ENCODE measurements at regions not wholly inside any gene's neighbourhood (a gene's known extent, or its start where the extent isn't known, plus 50 kb on each side); places are given as distances from the start of the nearest gene placed in this dataset.

GRCh38 chr5:133794771-133795415, 173.5 kb downstream of the C5orf15 start:
- H3K27me3 ChIP-seq, result no peaks in the 10 kb centered on the region
- TF ChIP-seq POLR2A (IDR thresholded peaks at IDR 0.05) (no peak), CTCF (IDR thresholded peaks at IDR 0.05) (no peak)
- intact Hi-C loops (cut with DNase I), result no loop called here
- no peaks in the 10 kb centered on the region for H3K9me3 ChIP-seq
- H3K4me1 ChIP-seq, result no peaks in the 10 kb centered on the region
- no peak overlapping the region for H3K27ac ChIP-seq
- DNase-seq, result no peak
- no peaks in the 10 kb centered on the region for H3K36me3 ChIP-seq
- 74 to 75% methylated on average over 8 of the region's 8 CpGs for WGBS, 2 donors
- no peak overlapping the region for H3K4me3 ChIP-seq (replicated peaks in 1 of 3)

DNA sequence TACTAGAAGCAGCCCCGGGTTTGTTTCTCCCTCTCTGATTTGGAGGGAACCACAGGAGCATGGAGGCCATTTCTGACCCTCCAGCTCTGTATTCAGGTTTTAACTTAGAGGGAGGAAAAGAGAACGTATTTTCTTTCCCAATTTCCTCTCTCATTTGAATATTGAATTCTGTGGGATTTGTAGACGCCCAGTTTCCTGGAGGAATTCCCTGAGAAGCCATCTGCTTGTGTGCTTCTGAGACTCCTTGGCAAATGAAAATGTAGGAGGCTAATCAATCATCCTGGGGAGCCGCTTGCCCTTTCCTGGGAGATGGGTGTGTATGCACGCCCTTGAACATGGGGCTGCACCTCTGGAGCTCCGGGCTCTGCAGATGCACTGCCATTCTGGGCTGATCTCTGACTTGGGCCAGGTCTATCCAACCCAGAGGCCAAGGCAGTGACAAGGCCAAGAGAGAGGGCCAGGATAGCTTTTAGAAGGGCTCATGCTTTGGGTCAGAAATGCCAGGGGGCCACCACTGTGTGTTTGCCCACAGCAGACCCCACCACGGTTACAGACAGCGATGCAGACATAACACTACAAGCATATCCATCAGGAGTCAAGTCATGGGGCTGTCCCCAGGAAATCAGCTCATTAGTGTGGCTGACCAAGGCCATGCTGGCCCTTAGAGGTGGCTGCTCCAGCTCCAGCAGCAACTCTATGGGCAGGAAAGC, 174.5 kb downstream of the C5orf15 start:
- intact Hi-C loops (cut with DNase I), result no loop called here
- WGBS, 2 donors, result 80 to 92% methylated on average over 4 to 8 of the region's 8 CpGs

DNA sequence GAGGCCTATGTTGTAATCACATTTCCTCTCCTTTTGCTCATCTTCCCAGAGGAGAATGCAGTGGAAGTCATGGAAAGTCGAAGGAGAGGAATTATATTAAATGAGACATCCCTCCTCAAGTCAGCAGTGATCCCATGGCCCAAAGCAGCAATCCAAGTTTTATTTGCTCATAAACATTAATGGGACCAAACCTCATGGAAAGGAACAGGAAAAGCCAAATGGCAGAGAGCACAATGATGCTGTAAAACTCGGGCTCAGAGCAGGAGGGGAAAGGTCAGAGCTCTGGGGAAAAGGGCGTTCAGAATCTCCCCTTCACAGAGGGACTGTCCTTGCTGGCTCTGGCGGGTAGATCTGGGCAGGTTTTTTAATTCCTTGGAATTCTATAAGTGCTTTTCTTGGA, 175.8 kb downstream of the C5orf15 start:
- Histone ChIP-seq H3K4me3 (replicated peaks in 1 of 3) (no peak overlapping the region), H3K4me1 (no peaks in the 10 kb centered on the region), H3K27ac (no peak overlapping the region), H3K36me3 (no peaks in the 10 kb centered on the region), H3K9me3 (no peaks in the 10 kb centered on the region), H3K27me3 (no peaks in the 10 kb centered on the region)
- intact Hi-C loops (cut with DNase I), result no loop called here
- no peak for DNase-seq
- TF ChIP-seq POLR2A (IDR thresholded peaks at IDR 0.05) (no peak), CTCF (IDR thresholded peaks at IDR 0.05) (no peak)
- WGBS, 2 donors, result 71 to 72% methylated on average over 4 of the region's 4 CpGs

More for the DNA sequence above, 174.5 kb downstream of the C5orf15 start:
- Histone ChIP-seq H3K9me3 (no peaks in the 10 kb centered on the region), H3K27me3 (no peaks in the 10 kb centered on the region), H3K4me3 (replicated peaks in 1 of 3) (no peak overlapping the region), H3K27ac (no peak overlapping the region), H3K36me3 (no peaks in the 10 kb centered on the region), H3K4me1 (no peaks in the 10 kb centered on the region)
- TF ChIP-seq CTCF (IDR thresholded peaks at IDR 0.05) (no peak), POLR2A (IDR thresholded peaks at IDR 0.05) (no peak)
- DNase-seq, result no peak

DNA sequence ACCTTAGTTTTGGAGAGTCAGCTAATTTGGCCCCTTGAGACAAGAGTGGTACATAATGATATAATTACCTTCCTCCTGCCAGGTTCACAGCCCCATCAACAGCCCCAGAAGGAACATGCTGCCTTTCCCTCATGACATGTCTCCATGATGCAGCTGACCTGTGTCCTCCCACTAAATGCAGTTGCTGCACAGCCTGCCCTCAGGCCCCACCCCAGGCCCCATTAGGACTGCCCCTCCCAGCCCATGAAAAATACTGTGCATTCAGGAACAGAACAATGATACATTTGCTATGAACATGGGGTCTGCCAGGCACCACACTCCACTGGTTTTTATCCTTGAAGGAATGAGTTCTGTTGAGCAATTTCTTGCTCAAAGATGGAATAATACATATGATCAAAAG, 176.4 kb downstream of the C5orf15 start:
- H3K4me1 ChIP-seq, result no peaks in the 10 kb centered on the region
- H3K36me3 ChIP-seq, result no peaks in the 10 kb centered on the region
- H3K27ac ChIP-seq, result no peak overlapping the region
- DNase-seq, result no peak
- H3K9me3 ChIP-seq, result no peaks in the 10 kb centered on the region
- TF ChIP-seq CTCF (IDR thresholded peaks at IDR 0.05) (no peak), POLR2A (IDR thresholded peaks at IDR 0.05) (no peak)
- H3K27me3 ChIP-seq, result no peaks in the 10 kb centered on the region
- intact Hi-C loops (cut with DNase I), result no loop called here
- H3K4me3 ChIP-seq (replicated peaks in 1 of 3), result no peak overlapping the region

- H3K27ac ChIP-seq, result no peak overlapping the region
- no peak overlapping the region for H3K4me3 ChIP-seq (replicated peaks in 1 of 3)
- no peaks in the 10 kb centered on the region for H3K27me3 ChIP-seq
- 81 to 88% methylated on average over 1 of the region's 1 CpG for WGBS, 2 donors
- no peaks in the 10 kb centered on the region for H3K36me3 ChIP-seq
- no peak for DNase-seq
- H3K9me3 ChIP-seq, result no peaks in the 10 kb centered on the region
- no peaks in the 10 kb centered on the region for H3K4me1 ChIP-seq
- TF ChIP-seq POLR2A (IDR thresholded peaks at IDR 0.05) (no peak), CTCF (IDR thresholded peaks at IDR 0.05) (no peak)
- intact Hi-C loops (cut with DNase I), result no loop called here
Observed at GRCh38 chr5:133790898-133791297, 177.5 kb downstream of the C5orf15 start.

Data from thyroid gland (tissue), 4 donors.